ENCODE measurements at regions not wholly inside any gene's neighbourhood (a gene's known extent, or its start where the extent isn't known, plus 50 kb on each side); places are given as distances from the start of the nearest gene placed in this dataset.

- TF ChIP-seq, protein P1, sequence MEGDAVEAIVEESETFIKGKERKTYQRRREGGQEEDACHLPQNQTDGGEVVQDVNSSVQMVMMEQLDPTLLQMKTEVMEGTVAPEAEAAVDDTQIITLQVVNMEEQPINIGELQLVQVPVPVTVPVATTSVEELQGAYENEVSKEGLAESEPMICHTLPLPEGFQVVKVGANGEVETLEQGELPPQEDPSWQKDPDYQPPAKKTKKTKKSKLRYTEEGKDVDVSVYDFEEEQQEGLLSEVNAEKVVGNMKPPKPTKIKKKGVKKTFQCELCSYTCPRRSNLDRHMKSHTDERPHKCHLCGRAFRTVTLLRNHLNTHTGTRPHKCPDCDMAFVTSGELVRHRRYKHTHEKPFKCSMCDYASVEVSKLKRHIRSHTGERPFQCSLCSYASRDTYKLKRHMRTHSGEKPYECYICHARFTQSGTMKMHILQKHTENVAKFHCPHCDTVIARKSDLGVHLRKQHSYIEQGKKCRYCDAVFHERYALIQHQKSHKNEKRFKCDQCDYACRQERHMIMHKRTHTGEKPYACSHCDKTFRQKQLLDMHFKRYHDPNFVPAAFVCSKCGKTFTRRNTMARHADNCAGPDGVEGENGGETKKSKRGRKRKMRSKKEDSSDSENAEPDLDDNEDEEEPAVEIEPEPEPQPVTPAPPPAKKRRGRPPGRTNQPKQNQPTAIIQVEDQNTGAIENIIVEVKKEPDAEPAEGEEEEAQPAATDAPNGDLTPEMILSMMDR (IDR thresholded peaks at IDR 0.05; ENCODE audit: low read length): no peak
- TF ChIP-seq EZH2 (optimal IDR thresholded peaks at IDR 0.05; ENCODE audit: low read depth, low read length): no peak
Measured at GRCh38 chr6:84973606-84974005, 209.2 kb upstream of the TBX18 start.
